ENCODE measurements at regions not wholly inside any gene's neighbourhood (a gene's known extent, or its start where the extent isn't known, plus 50 kb on each side); places are given as distances from the start of the nearest gene placed in this dataset.

- TF ChIP-seq CTCF (IDR thresholded peaks at IDR 0.05; ENCODE audit: insufficient read depth, low read length, poor library complexity, severe bottlenecking) (no peak), EZH2phosphoT487 (conservative IDR thresholded peaks at IDR 0.05; ENCODE audit: low read length) (no peak)
These were observed 552.5 kb upstream of the CRIM1 start for GRCh38 chr2:35803126-35803525.

Measured in SU-DHL-6 (cell line).